CD14-positive monocyte (primary cell): ENCODE measurements at regions not wholly inside any gene's neighbourhood (a gene's known extent, or its start where the extent isn't known, plus 50 kb on each side); places are given as distances from the start of the nearest gene placed in this dataset.

ENCODE experiments used
- DNase-seq, 3 donors: peaks; one replicate each; pipeline ENCODE4 v3.0.0-alpha.2; 2011 to 2022
- H2AFZ ChIP-seq: 2 replicates; pipeline ENCODE4 v1.6.0; 2012; ENCODE audit warnings: mild to moderate bottlenecking, low read depth, low read length, inconsistent platforms; ENCODE audit not compliant: insufficient read depth, poor library complexity, severe bottlenecking
- H3K27ac ChIP-seq, 2 donors: 1 replicate in 1 of 2; 2 replicates in 1 of 2; pipeline ENCODE4 v1.5.1; 2012 to 2013; ENCODE audit warnings: low read length in 2 of 2, control low read depth in 1 of 2, inconsistent platforms in 1 of 2, low read depth in 1 of 2, mild to moderate bottlenecking in 1 of 2
- H3K27me3 ChIP-seq, 2 donors: one replicate each; pipeline versions ENCODE4 v1.6.0 to v1.6.1; 2011 to 2013; ENCODE audit warnings: low read length in 2 of 2; ENCODE audit not compliant: control insufficient read depth in 2 of 2, insufficient read depth in 2 of 2
- H3K36me3 ChIP-seq, 2 donors: replicated peaks in 1 of 2; 1 replicate in 1 of 2; 2 replicates in 1 of 2; pipeline versions ENCODE4 v1.5.1 to v1.6.1; 2012 to 2013; ENCODE audit warnings: low read length in 2 of 2, control low read depth in 1 of 2, inconsistent platforms in 1 of 2, mild to moderate bottlenecking in 1 of 2; ENCODE audit not compliant: insufficient read depth in 2 of 2, control insufficient read depth in 1 of 2
- H3K4me1 ChIP-seq, 2 donors: 1 replicate in 1 of 2; 2 replicates in 1 of 2; pipeline versions ENCODE4 v1.5.1 to v1.6.1; 2012 to 2013; ENCODE audit warnings: low read length in 2 of 2, control low read depth in 1 of 2, inconsistent platforms in 1 of 2, mild to moderate bottlenecking in 1 of 2, moderate library complexity in 1 of 2; ENCODE audit not compliant: insufficient read depth in 2 of 2, control insufficient read depth in 1 of 2
- H3K4me2 ChIP-seq: replicated peaks from 2 replicates; pipeline ENCODE3; 2012; ENCODE audit warnings: low read length, moderate library complexity, mild to moderate bottlenecking; ENCODE audit not compliant: poor library complexity, severe bottlenecking; ENCODE audit errors: extremely low read depth
- H3K4me3 ChIP-seq, 3 experiments: fragments of 200-600 bp in 1 of 3; sonication (generic) in 1 of 3; replicated peaks in 1 of 3; 1 replicate in 2 of 3; 2 replicates in 1 of 3; pipeline ENCODE4 v1.5.1; 2011 to 2013; ENCODE audit warnings: low read length in 3 of 3, mild to moderate bottlenecking in 3 of 3, control low read depth in 2 of 3, low read depth in 2 of 3, inconsistent platforms in 1 of 3, moderate library complexity in 1 of 3
- H3K79me2 ChIP-seq: 2 replicates; pipeline ENCODE4 v1.6.0; 2012; ENCODE audit warnings: mild to moderate bottlenecking, control low read depth, inconsistent platforms, low read length, moderate library complexity; ENCODE audit not compliant: insufficient read depth
- H3K9ac ChIP-seq: 2 replicates; pipeline ENCODE4 v1.6.0; 2017; ENCODE audit warnings: low read length, mild to moderate bottlenecking; ENCODE audit not compliant: insufficient read depth, poor library complexity, severe bottlenecking
- H3K9me3 ChIP-seq, 2 donors: replicated peaks in 1 of 2; 1 replicate in 1 of 2; 2 replicates in 1 of 2; pipeline versions ENCODE4 v1.5.1 to v1.6.1; 2012 to 2013; ENCODE audit warnings: low read length in 2 of 2, control low read depth in 1 of 2; ENCODE audit not compliant: control insufficient read depth in 1 of 2, insufficient read depth in 1 of 2
- H4K20me1 ChIP-seq: 2 replicates; pipeline ENCODE4 v1.6.0; 2012; ENCODE audit warnings: mild to moderate bottlenecking, low read length, control low read depth, moderate library complexity; ENCODE audit not compliant: insufficient read depth
- H3K27ac Mint-ChIP-seq, 7 donors: one replicate each; pipeline ENCODE4 v1.8.0; 2020; ENCODE audit warnings: mild to moderate bottlenecking in 7 of 7, mixed read lengths in 7 of 7, moderate library complexity in 6 of 7, inconsistent platforms in 2 of 7
- H3K27me3 Mint-ChIP-seq, 3 donors: one replicate each; pipeline ENCODE4 v1.8.0; 2021 to 2022; ENCODE audit warnings: low read depth in 3 of 3, mild to moderate bottlenecking in 3 of 3, mixed read lengths in 3 of 3, moderate library complexity in 3 of 3, inconsistent platforms in 1 of 3
- H3K36me3 Mint-ChIP-seq, 2 donors: one replicate each; pipeline ENCODE4 v1.8.0; 2020; ENCODE audit warnings: mixed read lengths in 2 of 2, inconsistent platforms in 1 of 2, mild to moderate bottlenecking in 1 of 2
- H3K4me1 Mint-ChIP-seq: one replicate; pipeline ENCODE4 v1.8.0; 2020; ENCODE audit warnings: mild to moderate bottlenecking, mixed read lengths
- H3K4me3 Mint-ChIP-seq, 2 donors: one replicate each; pipeline ENCODE4 v1.8.0; 2020; ENCODE audit warnings: mild to moderate bottlenecking in 2 of 2, mixed read lengths in 2 of 2, moderate library complexity in 1 of 2
- H3K9me3 Mint-ChIP-seq, 7 donors: one replicate each; pipeline ENCODE4 v1.8.0; 2020 to 2022; ENCODE audit warnings: mixed read lengths in 7 of 7, mild to moderate bottlenecking in 6 of 7, moderate library complexity in 6 of 7, inconsistent platforms in 2 of 7
- WGBS: methylation state at CpG from one replicate; pipeline ENCODE4 v1.1.5; 2013; ENCODE audit warnings: missing lambda C conversion rate; ENCODE audit not compliant: insufficient coverage; 5-methylcytosine and 5-hydroxymethylcytosine counted together
- intact Hi-C, 2 donors: fragments of 100-400 bp; cut with micrococcal nuclease; formaldehyde crosslinking; loops; one replicate each; pipeline versions ENCODE4 v1.15.0 to v1.15.1; 2023
- TF ChIP-seq, protein P1 (sequence below): fragments of 200-600 bp; IDR thresholded peaks from one replicate; pipeline ENCODE4 v1.8.0; 2022; ENCODE audit warnings: antibody characterized with exemption, mild to moderate bottlenecking

DNA sequence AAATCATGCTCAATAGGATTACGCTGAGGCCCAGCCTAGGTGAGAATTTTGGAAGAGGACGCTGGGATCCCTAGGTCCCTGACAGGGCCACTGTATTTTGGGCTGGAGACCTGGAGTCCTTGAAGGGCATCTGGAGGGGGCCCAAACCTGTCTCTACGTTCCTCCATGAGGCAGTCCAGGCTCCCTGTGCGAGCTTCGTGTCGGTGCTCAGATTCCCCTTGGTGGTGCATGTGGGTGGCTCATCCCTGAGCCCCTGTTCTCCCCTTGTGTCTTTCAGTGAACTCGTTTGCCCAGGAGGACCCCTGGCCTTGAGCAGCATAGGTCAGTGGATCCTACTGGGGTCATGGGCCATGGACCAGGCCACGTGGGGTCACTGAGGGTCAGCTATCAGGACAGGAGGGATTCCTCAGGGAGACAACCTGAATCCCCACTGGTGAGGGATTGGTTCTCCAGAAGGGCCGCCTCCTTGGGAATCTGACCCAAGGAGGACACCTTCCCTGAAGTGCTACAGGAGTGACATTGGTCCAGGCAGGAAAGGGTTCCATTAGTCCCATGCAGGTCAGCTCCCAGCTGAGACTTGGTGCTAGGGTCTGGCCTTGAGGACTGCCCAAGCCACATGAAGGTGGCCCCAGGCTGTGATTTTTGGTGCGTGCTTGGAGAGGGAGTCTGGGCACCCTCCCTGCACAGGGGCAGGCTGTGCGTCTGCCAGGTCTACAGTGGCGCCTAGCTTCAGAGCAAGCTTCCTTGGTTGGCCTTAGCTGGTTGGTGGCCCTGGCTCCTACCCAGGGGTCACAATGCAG lies 229.8 kb downstream of the SNRPN start:
- H3K4me1 Mint-ChIP-seq = no peaks in the 10 kb centered on the region

DNA sequence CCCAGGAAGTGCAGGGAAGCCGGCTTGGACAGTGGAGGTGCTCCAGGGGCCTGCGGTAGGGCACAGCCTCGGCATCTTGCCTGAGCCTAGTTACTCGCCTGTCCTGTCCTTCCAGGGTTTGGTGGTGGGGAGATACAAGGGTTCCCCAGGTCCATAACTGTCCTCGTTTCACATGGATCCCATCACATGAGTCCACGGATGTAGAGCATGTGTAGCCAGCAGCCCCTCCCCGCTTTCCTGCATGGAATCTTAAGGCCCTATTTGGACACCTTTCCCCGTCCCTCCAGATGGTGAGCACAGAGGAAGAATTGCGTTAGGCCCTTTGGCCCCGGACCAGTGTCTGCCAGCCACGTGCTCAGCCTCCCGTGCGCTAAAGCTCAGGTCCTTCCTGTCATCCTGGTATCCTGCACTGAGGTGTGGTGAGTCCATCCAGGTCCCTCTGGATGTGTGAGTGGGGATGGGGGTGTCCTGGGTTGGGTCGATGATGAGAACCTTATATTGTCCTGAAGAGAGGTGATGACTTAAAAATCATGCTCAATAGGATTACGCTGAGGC lies 230.4 kb downstream of the SNRPN start:
- no peak overlapping the region for H3K4me3 Mint-ChIP-seq
- TF ChIP-seq, protein P1, sequence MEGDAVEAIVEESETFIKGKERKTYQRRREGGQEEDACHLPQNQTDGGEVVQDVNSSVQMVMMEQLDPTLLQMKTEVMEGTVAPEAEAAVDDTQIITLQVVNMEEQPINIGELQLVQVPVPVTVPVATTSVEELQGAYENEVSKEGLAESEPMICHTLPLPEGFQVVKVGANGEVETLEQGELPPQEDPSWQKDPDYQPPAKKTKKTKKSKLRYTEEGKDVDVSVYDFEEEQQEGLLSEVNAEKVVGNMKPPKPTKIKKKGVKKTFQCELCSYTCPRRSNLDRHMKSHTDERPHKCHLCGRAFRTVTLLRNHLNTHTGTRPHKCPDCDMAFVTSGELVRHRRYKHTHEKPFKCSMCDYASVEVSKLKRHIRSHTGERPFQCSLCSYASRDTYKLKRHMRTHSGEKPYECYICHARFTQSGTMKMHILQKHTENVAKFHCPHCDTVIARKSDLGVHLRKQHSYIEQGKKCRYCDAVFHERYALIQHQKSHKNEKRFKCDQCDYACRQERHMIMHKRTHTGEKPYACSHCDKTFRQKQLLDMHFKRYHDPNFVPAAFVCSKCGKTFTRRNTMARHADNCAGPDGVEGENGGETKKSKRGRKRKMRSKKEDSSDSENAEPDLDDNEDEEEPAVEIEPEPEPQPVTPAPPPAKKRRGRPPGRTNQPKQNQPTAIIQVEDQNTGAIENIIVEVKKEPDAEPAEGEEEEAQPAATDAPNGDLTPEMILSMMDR = no peak
- no peak overlapping the region for H3K4me2 ChIP-seq
- H3K4me1 ChIP-seq = no peaks in the 10 kb centered on the region
- no peak overlapping the region for H2AFZ ChIP-seq
- no peaks in the 10 kb centered on the region for H3K4me1 Mint-ChIP-seq
- intact Hi-C loops = no loop called here
- peak overlapping the region in 1 of 3 experiments; percentile 8 for H3K4me3 ChIP-seq
- H3K36me3 Mint-ChIP-seq = no peaks in the 10 kb centered on the region
- no peak for DNase-seq
- 85% methylated on average over 12 of the region's 15 CpGs for WGBS
- no peaks in the 10 kb centered on the region for H4K20me1 ChIP-seq
- H3K79me2 ChIP-seq = no peaks in the 10 kb centered on the region
- no peak overlapping the region for H3K9ac ChIP-seq
- no peaks in the 10 kb centered on the region for H3K27me3 ChIP-seq
- peaks cover 77 to 100% (median 97%) of the 10 kb centered on the region in 7 donors for H3K9me3 Mint-ChIP-seq
- H3K9me3 ChIP-seq = peaks cover 99 to 100% of the 10 kb centered on the region in 2 donors
- H3K36me3 ChIP-seq = no peaks in the 10 kb centered on the region
- H3K27ac ChIP-seq = no peak overlapping the region
- no peak overlapping the region for H3K27ac Mint-ChIP-seq
- no peaks in the 10 kb centered on the region for H3K27me3 Mint-ChIP-seq

More for the DNA sequence above, 229.8 kb downstream of the SNRPN start:
- H3K4me2 ChIP-seq = no peak overlapping the region
- no peak overlapping the region for H3K9ac ChIP-seq
- no peak overlapping the region for H2AFZ ChIP-seq
- H3K27me3 ChIP-seq = no peaks in the 10 kb centered on the region
- H3K4me3 ChIP-seq = peak overlapping the region in 1 of 3 experiments; percentile 8
- Mint-ChIP-seq H3K4me3 (no peak overlapping the region), H3K27me3 (no peaks in the 10 kb centered on the region), H3K27ac (no peak overlapping the region), H3K36me3 (no peaks in the 10 kb centered on the region), H3K9me3 (peaks cover 71 to 100% (median 97%) of the 10 kb centered on the region in 7 donors)
- no peaks in the 10 kb centered on the region for H3K36me3 ChIP-seq
- H4K20me1 ChIP-seq = no peaks in the 10 kb centered on the region
- intact Hi-C loops = no loop called here
- no peaks in the 10 kb centered on the region for H3K79me2 ChIP-seq
- no peaks in the 10 kb centered on the region for H3K4me1 ChIP-seq
- no peak for DNase-seq
- TF ChIP-seq, protein P1 = no peak
- H3K9me3 ChIP-seq = peaks cover 99 to 100% of the 10 kb centered on the region in 2 donors
- no peak overlapping the region for H3K27ac ChIP-seq
- 92% methylated on average over 12 of the region's 12 CpGs for WGBS
